ENCODE measurements at regions not wholly inside any gene's neighbourhood (a gene's known extent, or its start where the extent isn't known, plus 50 kb on each side); places are given as distances from the start of the nearest gene placed in this dataset.
"Not testable (repeated sequence)": the region's sequence is repeated elsewhere in the genome, so short reads cannot be mapped to it uniquely, and the experiment has no call there.

DNA sequence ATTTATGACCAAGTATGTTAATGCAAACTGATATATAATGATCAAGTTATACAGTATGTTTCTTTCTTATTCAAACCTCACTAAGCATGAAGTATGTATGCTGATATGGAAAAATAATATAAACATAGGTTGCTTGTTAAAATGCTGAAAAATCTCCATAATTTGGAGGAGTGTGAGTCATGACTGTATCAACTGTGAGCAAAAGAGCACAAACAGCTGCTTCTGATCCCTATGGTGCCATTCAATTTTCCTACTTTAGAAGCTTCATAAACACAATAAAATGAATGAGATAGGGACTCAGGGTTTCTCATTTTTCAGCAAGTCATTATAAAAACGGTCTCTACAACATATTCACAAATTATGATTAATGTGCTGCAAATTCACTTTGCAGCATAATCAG is 129.9 kb upstream of the TFPI start:
- no peak for DNase-seq (ENCODE audit: low read depth, low spot score)

- no peak for DNase-seq (ENCODE audit: low read depth, low spot score)
Measured at GRCh38 chr2:187686416-187687024, 132.3 kb upstream of the TFPI start.

DNA sequence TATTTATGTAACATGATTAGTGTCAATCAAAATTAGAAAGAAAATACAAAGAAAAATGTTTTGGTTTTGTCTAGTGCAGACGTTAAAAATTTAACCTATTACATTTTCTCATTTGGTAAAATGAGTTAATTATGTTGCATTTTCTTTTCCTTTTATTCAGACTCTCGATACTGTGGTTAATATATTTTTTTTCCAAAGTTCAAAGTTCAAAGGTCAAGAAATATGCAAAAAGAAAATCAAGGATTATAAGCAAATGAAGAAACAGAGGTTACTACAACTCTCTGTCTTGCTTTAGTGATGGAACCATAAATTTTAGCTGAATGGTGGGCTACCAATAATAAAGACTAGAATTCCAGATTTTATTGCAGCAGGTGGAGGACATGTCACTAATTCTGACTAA is 133.3 kb upstream of the TFPI start:
- no peak for DNase-seq (ENCODE audit: low read depth, low spot score)

DNA sequence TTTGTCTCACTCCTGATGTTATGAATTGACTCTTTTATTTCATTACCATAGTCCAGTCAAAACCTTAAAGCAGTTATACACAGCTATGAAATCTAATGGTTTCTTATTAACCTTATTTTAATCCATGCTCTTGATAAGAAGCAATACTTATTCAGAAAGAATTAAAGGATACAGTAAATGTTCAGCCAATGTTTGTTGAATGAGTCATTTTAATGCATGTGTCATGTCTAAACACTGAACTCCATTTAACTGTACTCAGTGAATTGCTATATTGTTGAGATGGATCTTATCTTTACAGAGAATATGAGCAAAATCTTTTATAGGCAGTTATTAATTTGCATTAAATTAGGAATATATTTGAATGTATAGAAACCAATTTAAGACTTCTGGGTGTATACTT is 135.1 kb upstream of the TFPI start:
- DNase-seq (ENCODE audit: low read depth, low spot score): no peak

DNA sequence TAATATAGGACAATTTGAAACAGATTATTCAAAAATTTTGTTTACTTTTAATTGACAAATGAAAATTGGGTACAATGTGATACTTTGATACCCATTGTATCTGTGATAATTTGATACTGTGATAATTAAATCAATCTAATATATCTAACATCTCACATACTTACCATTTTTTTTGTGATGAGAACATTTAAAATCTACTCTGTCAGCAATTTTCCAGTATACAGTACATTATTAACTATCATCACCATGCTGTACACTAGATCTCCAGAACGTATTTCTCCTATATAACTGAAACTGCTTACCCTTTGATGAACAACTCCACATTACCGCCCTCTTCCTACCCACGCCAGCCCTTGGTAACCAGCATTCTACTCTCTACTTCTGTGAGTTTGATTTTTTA is 139.7 kb upstream of the TFPI start:
- no peak for DNase-seq (ENCODE audit: low read depth, low spot score)

- DNase-seq (ENCODE audit: low read depth, low spot score): not testable (repeated sequence)
Measured at GRCh38 chr2:187696644-187697043, 142.4 kb upstream of the TFPI start.

DNA sequence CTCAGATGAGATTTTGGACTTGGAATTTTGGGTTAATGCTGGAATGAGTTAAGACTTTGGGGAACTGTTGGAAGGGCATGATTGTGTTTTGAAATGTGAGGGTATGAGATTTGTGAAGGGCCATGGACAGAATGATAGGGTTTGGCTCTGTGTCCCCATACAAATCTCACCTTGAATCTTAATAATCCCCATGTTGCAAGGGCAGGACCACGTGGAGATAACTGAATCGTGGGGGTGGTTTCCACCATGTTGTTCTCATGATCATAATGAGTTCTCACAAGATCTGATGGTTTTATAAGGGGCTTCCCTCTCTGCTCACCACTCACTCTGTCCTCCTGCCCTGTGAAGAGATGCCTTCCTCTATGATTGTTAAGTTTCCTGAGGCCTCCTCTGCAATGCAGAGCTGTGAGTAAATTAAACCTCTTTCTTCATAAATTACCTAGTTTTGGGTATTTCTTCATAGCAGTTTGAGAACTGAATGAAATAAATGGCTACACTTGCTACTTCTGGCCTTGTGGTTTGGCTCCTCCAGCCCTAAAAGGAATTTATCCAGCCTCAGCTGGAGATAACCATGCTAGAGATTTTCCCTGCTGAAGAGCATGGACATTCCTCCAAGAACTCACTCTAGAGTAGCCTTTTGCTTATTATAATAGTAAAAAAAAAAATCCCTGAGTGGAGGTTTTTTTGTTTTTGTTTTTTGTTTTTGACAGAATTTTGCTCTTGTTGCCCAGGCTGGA is 144.3 kb upstream of the TFPI start:
- DNase-seq (ENCODE audit: low read depth, low spot score): no peak

DNA sequence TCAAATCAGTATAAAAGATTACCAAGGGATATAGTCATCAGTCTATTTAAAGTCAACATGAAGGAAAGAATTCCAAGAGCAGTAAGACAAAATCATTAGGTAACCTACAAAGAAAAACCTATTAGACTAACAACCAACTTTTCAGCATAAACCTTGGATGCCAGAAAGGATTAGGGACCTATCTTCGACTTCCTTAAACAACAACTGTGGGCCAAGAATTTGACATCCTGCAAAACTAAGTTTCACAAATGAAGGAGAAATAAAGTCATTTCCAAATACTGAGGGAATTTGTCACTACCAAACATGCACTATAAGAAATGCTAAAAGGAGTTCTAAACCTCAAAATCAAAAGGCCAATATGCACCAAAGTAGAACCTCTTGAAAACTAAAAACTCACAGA is 147.9 kb upstream of the TFPI start:
- no peak for DNase-seq (ENCODE audit: low read depth, low spot score)

DNA sequence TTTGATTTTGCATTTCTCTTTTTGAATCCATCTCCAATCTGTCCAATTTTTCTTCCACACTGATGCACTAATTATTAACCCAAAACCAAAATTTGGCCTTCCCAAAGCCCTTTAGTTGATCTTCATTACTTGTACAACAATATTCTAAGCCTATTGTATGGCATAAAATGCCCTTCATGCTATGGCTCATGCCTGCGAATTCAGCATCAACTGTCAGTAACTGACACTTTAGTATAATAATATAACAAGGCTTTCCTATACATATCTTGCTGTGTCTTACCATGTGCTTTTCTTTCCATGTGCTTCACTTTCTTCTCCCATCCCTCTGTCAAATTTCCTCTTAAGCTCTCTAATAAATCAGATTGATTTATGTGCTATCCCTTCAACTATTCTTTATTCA is 154.0 kb upstream of the TFPI start:
- no peak for DNase-seq (ENCODE audit: low read depth, low spot score)

DNA sequence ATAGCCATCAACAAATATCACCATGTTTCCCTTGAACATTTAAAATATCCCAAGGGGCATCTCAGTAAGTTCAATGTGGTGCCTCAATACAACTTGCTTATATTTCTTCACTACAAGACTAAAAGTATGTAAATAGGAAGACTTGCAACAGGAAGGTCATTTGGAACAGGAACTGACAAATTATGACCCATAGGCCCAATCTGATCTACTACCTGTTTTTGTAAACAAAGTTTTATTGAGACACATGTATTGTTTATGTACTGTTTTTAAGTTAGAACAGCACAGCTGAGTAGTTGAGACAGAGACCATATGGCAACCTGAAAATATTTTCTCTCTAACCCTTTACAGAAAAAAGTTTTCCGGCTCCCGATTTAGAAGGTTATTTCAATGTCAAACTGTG is 154.8 kb upstream of the TFPI start:
- no peak for DNase-seq (ENCODE audit: low read depth, low spot score)

DNA sequence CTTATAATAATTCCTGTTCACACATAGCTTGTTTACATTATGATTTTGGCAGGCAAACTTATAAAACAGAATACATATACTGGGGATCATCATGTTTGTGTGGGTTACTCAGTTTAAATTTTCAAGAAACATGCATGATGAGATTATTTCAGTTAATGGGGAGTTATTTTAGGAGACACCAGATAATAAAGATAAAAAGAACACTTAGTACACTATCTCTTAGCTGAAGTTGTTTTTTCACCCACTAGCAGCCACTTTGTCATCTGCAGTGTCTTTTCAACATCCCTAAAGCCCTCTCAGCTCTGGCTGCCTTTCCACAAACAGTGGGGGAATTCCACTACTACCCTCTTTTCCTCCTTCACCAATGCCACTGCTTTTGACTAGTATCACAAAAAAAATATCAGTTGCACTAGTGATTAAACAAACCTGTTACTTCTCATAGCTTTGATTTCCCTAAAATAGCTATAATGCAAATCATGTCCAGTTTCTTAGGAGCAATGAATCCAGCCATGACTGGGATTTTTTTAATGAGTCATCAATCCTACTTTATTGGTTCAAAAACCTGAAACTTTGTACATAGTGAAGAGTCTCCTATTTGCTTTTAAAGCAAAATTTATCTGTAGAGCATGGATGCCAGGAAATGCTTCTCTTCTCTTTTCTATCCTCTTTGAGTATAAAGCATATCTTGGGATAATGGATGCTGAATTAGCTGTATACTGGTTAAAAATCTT is 156.7 kb upstream of the TFPI start:
- no peak for DNase-seq (ENCODE audit: low read depth, low spot score)

GRCh38 chr2:187715590-187715989 is 161.4 kb upstream of the TFPI start:
- no peak for DNase-seq (ENCODE audit: low read depth, low spot score)

GRCh38 chr2:187716301-187716700 is 162.1 kb upstream of the TFPI start:
- no peak for DNase-seq (ENCODE audit: low read depth, low spot score)

DNA sequence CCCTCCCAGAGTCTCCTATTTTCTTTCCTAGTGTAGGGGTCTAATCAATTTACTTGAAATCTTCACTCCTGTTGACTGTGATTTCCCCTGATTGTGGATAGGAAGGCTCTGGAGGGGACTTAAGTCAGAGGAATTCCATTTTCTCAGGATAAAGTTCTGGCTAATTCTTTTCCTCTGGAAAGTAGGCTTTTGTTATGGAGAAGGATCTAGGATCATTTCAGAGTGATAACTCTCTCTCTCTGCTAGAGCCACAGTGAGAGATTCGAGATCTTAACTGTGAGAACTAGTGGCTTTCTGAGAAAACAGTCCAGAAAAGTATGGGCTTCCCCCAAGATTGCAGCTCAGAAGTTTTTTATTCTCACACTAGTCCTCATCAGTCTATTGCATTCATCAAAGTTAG is 163.9 kb upstream of the TFPI start:
- no peak for DNase-seq (ENCODE audit: low read depth, low spot score)

GRCh38 chr2:187719510-187719909 is 165.3 kb upstream of the TFPI start:
- DNase-seq (ENCODE audit: low read depth, low spot score): no peak

- no peak for DNase-seq (ENCODE audit: low read depth, low spot score)
Measured at GRCh38 chr2:187748958-187749357, 194.7 kb upstream of the TFPI start.

DNA sequence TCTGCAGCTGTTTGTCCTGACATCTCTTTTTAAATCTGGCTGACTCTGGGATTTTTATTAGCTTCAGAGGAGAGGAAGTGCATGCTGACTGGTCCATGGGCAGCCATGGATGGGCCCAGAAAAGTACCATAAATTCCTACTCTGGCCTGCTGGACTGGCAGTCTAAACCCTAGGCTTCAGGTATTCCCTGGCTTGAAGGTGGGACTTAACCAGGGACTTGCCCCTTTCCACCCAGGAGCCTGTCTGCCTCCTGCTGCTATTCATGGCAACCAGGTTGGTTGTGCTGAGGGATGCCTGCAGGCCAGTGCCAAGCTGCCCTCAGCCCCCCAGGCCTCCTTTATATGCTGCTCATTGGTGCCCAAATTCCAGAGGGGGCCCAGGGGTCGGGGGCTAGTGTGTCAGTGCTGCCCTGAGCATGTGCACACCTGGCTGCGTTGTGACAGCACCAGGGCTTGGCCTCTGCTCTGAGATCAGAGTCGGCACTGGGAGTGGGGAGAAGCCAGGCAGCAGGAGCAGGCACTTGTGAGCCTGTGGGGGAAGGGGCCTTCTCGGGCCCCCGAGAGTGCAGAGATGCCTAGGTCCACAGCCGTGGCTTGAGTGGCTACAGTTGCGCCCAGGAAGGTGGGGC is 195.7 kb upstream of the TFPI start:
- no peak for DNase-seq (ENCODE audit: low read depth, low spot score)

- no peak for DNase-seq (ENCODE audit: low read depth, low spot score)
Measured at GRCh38 chr2:187768995-187769394, 214.8 kb upstream of the TFPI start.

DNA sequence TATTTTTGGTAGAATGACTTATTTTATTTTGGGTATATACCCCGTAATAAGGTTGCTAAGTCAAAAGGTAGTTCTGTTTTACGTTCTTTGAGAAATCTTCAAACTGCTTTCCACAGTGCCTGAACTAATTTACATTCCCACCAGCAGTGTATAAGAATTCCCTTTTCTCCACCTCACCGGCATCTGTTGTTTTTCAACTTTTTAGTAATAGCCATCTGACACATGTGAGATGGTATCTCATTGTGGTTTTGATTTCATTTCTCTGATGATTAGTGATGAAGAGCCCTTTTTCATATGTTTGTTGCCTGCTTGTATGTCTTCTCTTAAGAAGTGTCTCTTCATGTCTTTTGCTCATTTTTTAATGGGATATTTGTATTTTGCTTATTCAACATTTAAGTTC is 215.2 kb upstream of the TFPI start:
- DNase-seq (ENCODE audit: low read depth, low spot score): no peak

DNA sequence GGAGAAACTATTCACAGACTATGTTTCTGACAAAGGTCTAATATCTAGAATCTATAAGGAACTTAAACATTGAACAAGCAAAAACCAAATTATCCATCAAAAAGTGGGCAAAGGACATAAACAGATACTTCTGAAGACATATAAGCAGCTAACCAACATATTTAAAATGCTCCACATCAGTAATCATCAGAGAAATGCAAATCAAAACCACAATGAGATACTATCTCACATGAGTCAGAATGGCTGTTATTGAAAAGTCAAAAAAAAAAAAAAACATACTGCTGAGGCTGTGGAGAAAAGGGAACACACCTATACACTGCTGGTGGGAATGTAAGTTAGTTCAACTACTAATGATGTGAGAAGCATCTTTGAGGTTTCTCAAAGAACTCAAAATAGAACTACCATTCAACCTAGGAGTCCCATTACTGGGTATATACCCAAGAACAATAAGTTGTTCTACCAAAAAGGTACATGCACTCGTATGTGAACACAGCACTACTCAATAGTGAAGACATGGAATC is 220.4 kb upstream of the TFPI start:
- no peak for DNase-seq (ENCODE audit: low read depth, low spot score)

DNA sequence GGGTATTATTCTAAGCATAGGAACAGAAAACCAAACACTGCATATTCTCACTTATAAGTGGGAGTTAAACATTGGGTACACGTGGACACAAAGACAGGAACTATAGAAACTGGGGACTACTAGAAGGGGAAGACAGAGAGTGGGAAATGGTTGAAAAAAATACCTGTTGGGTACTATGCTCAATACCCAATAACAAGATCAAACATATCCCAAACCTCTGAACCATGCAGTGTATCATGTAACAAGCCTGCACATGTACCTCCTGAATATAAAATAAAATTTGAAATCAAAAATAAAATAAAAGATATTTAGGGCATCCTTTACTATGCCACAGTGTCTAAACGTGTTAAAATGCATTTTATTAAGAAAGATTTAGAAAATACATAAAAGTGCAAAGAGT is 221.0 kb upstream of the TFPI start:
- DNase-seq (ENCODE audit: low read depth, low spot score): no peak

GRCh38 chr2:187775651-187776050 is 221.4 kb upstream of the TFPI start:
- DNase-seq (ENCODE audit: low read depth, low spot score): no peak
